AG09319 (cell line): ENCODE measurements at regions not wholly inside any gene's neighbourhood (a gene's known extent, or its start where the extent isn't known, plus 50 kb on each side); places are given as distances from the start of the nearest gene placed in this dataset.

ENCODE experiments used
- DNase-seq: peaks from one replicate; pipeline ENCODE4 v3.0.0-alpha.2; 2010; ENCODE audit warnings: low read depth; ENCODE audit errors: extremely low read depth
- CTCF ChIP-seq: IDR thresholded peaks from 2 replicates; pipeline ENCODE4 v1.5.1; 2011; ENCODE audit warnings: low read depth, mild to moderate bottlenecking, inconsistent platforms, low read length, moderate library complexity

GRCh38 chr13:80894917-80895316 is 554.0 kb upstream of the SPRY2 start:
- no peak for TF ChIP-seq CTCF
- no peak for DNase-seq

- DNase-seq, result no peak
- no peak for TF ChIP-seq CTCF
These were observed 548.9 kb upstream of the SPRY2 start for GRCh38 chr13:80889829-80890228.

GRCh38 chr13:80888390-80888789 is 547.5 kb upstream of the SPRY2 start:
- DNase-seq, result no peak
- no peak for TF ChIP-seq CTCF

- TF ChIP-seq CTCF, result no peak
- no peak for DNase-seq
These were observed 543.3 kb upstream of the SPRY2 start for GRCh38 chr13:80884056-80884785.

GRCh38 chr13:80883545-80883944 is 542.6 kb upstream of the SPRY2 start:
- no peak for DNase-seq
- TF ChIP-seq CTCF, result no peak

- DNase-seq, result no peak
- no peak for TF ChIP-seq CTCF
These were observed 541.1 kb upstream of the SPRY2 start for GRCh38 chr13:80881942-80882445.

- no peak for TF ChIP-seq CTCF
- DNase-seq, result no peak
These were observed 540.6 kb upstream of the SPRY2 start for GRCh38 chr13:80881495-80881894.
